ENCODE measurements at regions not wholly inside any gene's neighbourhood (a gene's known extent, or its start where the extent isn't known, plus 50 kb on each side); places are given as distances from the start of the nearest gene placed in this dataset.

- Mint-ChIP-seq H3K27me3 (no peaks in the 10 kb centered on the region), H3K27ac (no peak overlapping the region), H3K4me3 (no peak overlapping the region), H3K4me1 (no peaks in the 10 kb centered on the region), H3K36me3 (no peaks in the 10 kb centered on the region), H3K9me3 (no peaks in the 10 kb centered on the region)
- H3K4me3 ChIP-seq (ENCODE audit: low read depth, low read length), result no peak overlapping the region
- no peaks in the 10 kb centered on the region for H3K36me3 ChIP-seq (ENCODE audit: control insufficient read depth, insufficient read depth, low read length)
- ATAC-seq (ENCODE audit: low read depth in 2 of 2) (no peak), DNase-seq (no peak)
- no peaks in the 10 kb centered on the region for H3K9me3 ChIP-seq (ENCODE audit: control insufficient read depth in 2 of 2, low read length in 2 of 2)
- H3K27me3 ChIP-seq (ENCODE audit: control insufficient read depth, insufficient read depth, low read length), result no peaks in the 10 kb centered on the region
- no peaks in the 10 kb centered on the region for H3K4me1 ChIP-seq (ENCODE audit: control insufficient read depth, insufficient read depth, low read length, poor library complexity, severe bottlenecking)
- no peak overlapping the region for H3K27ac ChIP-seq (ENCODE audit: insufficient read depth, low read length, poor library complexity, severe bottlenecking)
Measured at GRCh38 chrX:39676434-39676833, 421.3 kb downstream of the BCOR start.

- Histone ChIP-seq H3K4me1 (ENCODE audit: control insufficient read depth, insufficient read depth, low read length, poor library complexity, severe bottlenecking) (no peaks in the 10 kb centered on the region), H3K27ac (ENCODE audit: insufficient read depth, low read length, poor library complexity, severe bottlenecking) (no peak overlapping the region), H3K9me3 (ENCODE audit: control insufficient read depth in 2 of 2, low read length in 2 of 2) (no peaks in the 10 kb centered on the region), H3K4me3 (ENCODE audit: low read depth, low read length) (no peak overlapping the region), H3K27me3 (ENCODE audit: control insufficient read depth, insufficient read depth, low read length) (no peaks in the 10 kb centered on the region), H3K36me3 (ENCODE audit: control insufficient read depth, insufficient read depth, low read length) (no peaks in the 10 kb centered on the region)
- no peaks in the 10 kb centered on the region for H3K27me3 Mint-ChIP-seq
- H3K4me1 Mint-ChIP-seq, result no peaks in the 10 kb centered on the region
- H3K27ac Mint-ChIP-seq, result no peak overlapping the region
- H3K4me3 Mint-ChIP-seq, result no peak overlapping the region
- ATAC-seq (ENCODE audit: low read depth in 2 of 2) (no peak), DNase-seq (no peak)
- no peaks in the 10 kb centered on the region for H3K9me3 Mint-ChIP-seq
- no peaks in the 10 kb centered on the region for H3K36me3 Mint-ChIP-seq
Measured at GRCh38 chrX:39677585-39677977, 420.2 kb downstream of the BCOR start.

GRCh38 chrX:39677978-39678791 is 419.6 kb downstream of the BCOR start:
- no peak for DNase-seq
- no peaks in the 10 kb centered on the region for H3K27me3 Mint-ChIP-seq
- no peaks in the 10 kb centered on the region for H3K36me3 Mint-ChIP-seq
- Histone ChIP-seq H3K36me3 (ENCODE audit: control insufficient read depth, insufficient read depth, low read length) (no peaks in the 10 kb centered on the region), H3K4me3 (ENCODE audit: low read depth, low read length) (no peak overlapping the region), H3K9me3 (ENCODE audit: control insufficient read depth in 2 of 2, low read length in 2 of 2) (no peaks in the 10 kb centered on the region), H3K27me3 (ENCODE audit: control insufficient read depth, insufficient read depth, low read length) (no peaks in the 10 kb centered on the region), H3K27ac (ENCODE audit: insufficient read depth, low read length, poor library complexity, severe bottlenecking) (no peak overlapping the region), H3K4me1 (ENCODE audit: control insufficient read depth, insufficient read depth, low read length, poor library complexity, severe bottlenecking) (no peaks in the 10 kb centered on the region)
- H3K4me3 Mint-ChIP-seq, result no peak overlapping the region
- H3K4me1 Mint-ChIP-seq, result no peaks in the 10 kb centered on the region
- no peaks in the 10 kb centered on the region for H3K9me3 Mint-ChIP-seq
- H3K27ac Mint-ChIP-seq, result no peak overlapping the region
- no peak for ATAC-seq (ENCODE audit: low read depth in 2 of 2)

- no peak for DNase-seq
- no peaks in the 10 kb centered on the region for H3K36me3 ChIP-seq (ENCODE audit: control insufficient read depth, insufficient read depth, low read length)
- Mint-ChIP-seq H3K4me1 (no peaks in the 10 kb centered on the region), H3K9me3 (no peaks in the 10 kb centered on the region), H3K36me3 (no peaks in the 10 kb centered on the region), H3K27me3 (no peaks in the 10 kb centered on the region), H3K4me3 (no peak overlapping the region), H3K27ac (no peak overlapping the region)
- H3K27me3 ChIP-seq (ENCODE audit: control insufficient read depth, insufficient read depth, low read length), result no peaks in the 10 kb centered on the region
- H3K4me1 ChIP-seq (ENCODE audit: control insufficient read depth, insufficient read depth, low read length, poor library complexity, severe bottlenecking), result no peaks in the 10 kb centered on the region
- no peak for ATAC-seq (ENCODE audit: low read depth in 2 of 2)
- H3K4me3 ChIP-seq (ENCODE audit: low read depth, low read length), result no peak overlapping the region
- no peaks in the 10 kb centered on the region for H3K9me3 ChIP-seq (ENCODE audit: control insufficient read depth in 2 of 2, low read length in 2 of 2)
- no peak overlapping the region for H3K27ac ChIP-seq (ENCODE audit: insufficient read depth, low read length, poor library complexity, severe bottlenecking)
Measured at GRCh38 chrX:39678914-39679313, 418.8 kb downstream of the BCOR start.

GRCh38 chrX:39679497-39680157 is 418.1 kb downstream of the BCOR start:
- Histone ChIP-seq H3K9me3 (ENCODE audit: control insufficient read depth in 2 of 2, low read length in 2 of 2) (no peaks in the 10 kb centered on the region), H3K27me3 (ENCODE audit: control insufficient read depth, insufficient read depth, low read length) (no peaks in the 10 kb centered on the region), H3K27ac (ENCODE audit: insufficient read depth, low read length, poor library complexity, severe bottlenecking) (no peak overlapping the region), H3K36me3 (ENCODE audit: control insufficient read depth, insufficient read depth, low read length) (no peaks in the 10 kb centered on the region), H3K4me1 (ENCODE audit: control insufficient read depth, insufficient read depth, low read length, poor library complexity, severe bottlenecking) (no peaks in the 10 kb centered on the region), H3K4me3 (ENCODE audit: low read depth, low read length) (no peak overlapping the region)
- no peaks in the 10 kb centered on the region for H3K9me3 Mint-ChIP-seq
- no peak overlapping the region for H3K27ac Mint-ChIP-seq
- no peaks in the 10 kb centered on the region for H3K36me3 Mint-ChIP-seq
- H3K27me3 Mint-ChIP-seq, result no peaks in the 10 kb centered on the region
- ATAC-seq (ENCODE audit: low read depth in 2 of 2) (no peak), DNase-seq (no peak)
- no peak overlapping the region for H3K4me3 Mint-ChIP-seq
- no peaks in the 10 kb centered on the region for H3K4me1 Mint-ChIP-seq

- H3K9me3 Mint-ChIP-seq, result no peaks in the 10 kb centered on the region
- peaks cover 6% of the 10 kb centered on the region for H3K27me3 Mint-ChIP-seq
- Histone ChIP-seq H3K9me3 (ENCODE audit: control insufficient read depth in 2 of 2, low read length in 2 of 2) (no peaks in the 10 kb centered on the region), H3K27me3 (ENCODE audit: control insufficient read depth, insufficient read depth, low read length) (peaks cover 2% of the 10 kb centered on the region), H3K27ac (ENCODE audit: insufficient read depth, low read length, poor library complexity, severe bottlenecking) (no peak overlapping the region), H3K4me1 (ENCODE audit: control insufficient read depth, insufficient read depth, low read length, poor library complexity, severe bottlenecking) (no peaks in the 10 kb centered on the region), H3K36me3 (ENCODE audit: control insufficient read depth, insufficient read depth, low read length) (no peaks in the 10 kb centered on the region), H3K4me3 (ENCODE audit: low read depth, low read length) (no peak overlapping the region)
- no peak overlapping the region for H3K27ac Mint-ChIP-seq
- no peak for ATAC-seq (ENCODE audit: low read depth in 2 of 2)
- DNase-seq, result no peak
- H3K4me3 Mint-ChIP-seq, result no peak overlapping the region
- H3K4me1 Mint-ChIP-seq, result no peaks in the 10 kb centered on the region
- peaks cover 3% of the 10 kb centered on the region for H3K36me3 Mint-ChIP-seq
Measured at GRCh38 chrX:39681885-39682284, 415.9 kb downstream of the BCOR start.

- Histone ChIP-seq H3K27me3 (ENCODE audit: control insufficient read depth, insufficient read depth, low read length) (peaks cover 2% of the 10 kb centered on the region), H3K4me3 (ENCODE audit: low read depth, low read length) (no peak overlapping the region), H3K9me3 (ENCODE audit: control insufficient read depth in 2 of 2, low read length in 2 of 2) (no peaks in the 10 kb centered on the region), H3K36me3 (ENCODE audit: control insufficient read depth, insufficient read depth, low read length) (no peaks in the 10 kb centered on the region), H3K27ac (ENCODE audit: insufficient read depth, low read length, poor library complexity, severe bottlenecking) (no peak overlapping the region), H3K4me1 (ENCODE audit: control insufficient read depth, insufficient read depth, low read length, poor library complexity, severe bottlenecking) (no peaks in the 10 kb centered on the region)
- Mint-ChIP-seq H3K27ac (no peak overlapping the region), H3K4me1 (no peaks in the 10 kb centered on the region), H3K4me3 (no peak overlapping the region), H3K9me3 (no peaks in the 10 kb centered on the region), H3K36me3 (peaks cover 3% of the 10 kb centered on the region), H3K27me3 (peaks cover 9% of the 10 kb centered on the region)
- DNase-seq (peak in 1 of 3 donors; percentile 11), ATAC-seq (ENCODE audit: low read depth in 2 of 2) (no peak)
Measured at GRCh38 chrX:39682778-39683177, 415.0 kb downstream of the BCOR start.

GRCh38 chrX:39688219-39688575 is 409.6 kb downstream of the BCOR start:
- H3K4me3 ChIP-seq (ENCODE audit: low read depth, low read length), result no peak overlapping the region

More at GRCh38 chrX:39688219-39688575, 409.6 kb downstream of the BCOR start:
- Histone ChIP-seq H3K9me3 (ENCODE audit: control insufficient read depth in 2 of 2, low read length in 2 of 2) (no peaks in the 10 kb centered on the region), H3K27ac (ENCODE audit: insufficient read depth, low read length, poor library complexity, severe bottlenecking) (no peak overlapping the region), H3K4me1 (ENCODE audit: control insufficient read depth, insufficient read depth, low read length, poor library complexity, severe bottlenecking) (no peaks in the 10 kb centered on the region), H3K27me3 (ENCODE audit: control insufficient read depth, insufficient read depth, low read length) (peaks cover 2% of the 10 kb centered on the region), H3K36me3 (ENCODE audit: control insufficient read depth, insufficient read depth, low read length) (no peaks in the 10 kb centered on the region)
- Mint-ChIP-seq H3K27ac (no peak overlapping the region), H3K9me3 (peaks cover 0 to 4% (median 0%) of the 10 kb centered on the region in 7 donors), H3K4me1 (peaks cover 0 to 3% (median 0%) of the 10 kb centered on the region in 4 donors), H3K27me3 (peaks cover 24% of the 10 kb centered on the region), H3K4me3 (peak overlapping the region in 1 of 4 donors; percentile 53), H3K36me3 (peaks cover 3% of the 10 kb centered on the region)
- ATAC-seq (ENCODE audit: low read depth in 2 of 2) (no peak), DNase-seq (no peak)

Data from CD4-positive, CD25-positive, alpha-beta regulatory T cell (primary cell).